T-helper 2 cell treated with Interferon-gamma antibody and Interleukin-4, amounts not matched to agents 5 μg/mL and 100 μg/mL, for 36 hours (primary cell): ENCODE measurements at regions not wholly inside any gene's neighbourhood (a gene's known extent, or its start where the extent isn't known, plus 50 kb on each side); places are given as distances from the start of the nearest gene placed in this dataset.

ENCODE experiments used
- DNase-seq: peaks from one replicate; pipeline ENCODE4 v3.0.0; 2021; ENCODE audit warnings: low spot score
- H3K27ac Mint-ChIP-seq: one replicate; pipeline ENCODE4 v1.8.0; 2021; ENCODE audit warnings: mild to moderate bottlenecking, mixed read lengths
- H3K27me3 Mint-ChIP-seq: one replicate; pipeline ENCODE4 v1.8.0; 2021; ENCODE audit warnings: low read depth, mixed read lengths
- H3K36me3 Mint-ChIP-seq: one replicate; pipeline ENCODE4 v1.8.0; 2021; ENCODE audit warnings: low read depth, mixed read lengths
- H3K4me1 Mint-ChIP-seq: one replicate; pipeline ENCODE4 v1.8.0; 2021; ENCODE audit warnings: low read depth, mixed read lengths
- H3K4me3 Mint-ChIP-seq: one replicate; pipeline ENCODE4 v1.8.0; 2022; ENCODE audit warnings: mild to moderate bottlenecking, moderate library complexity, mixed read lengths
- H3K9me3 Mint-ChIP-seq: one replicate; pipeline ENCODE4 v1.8.0; 2021; ENCODE audit warnings: mixed read lengths

DNA sequence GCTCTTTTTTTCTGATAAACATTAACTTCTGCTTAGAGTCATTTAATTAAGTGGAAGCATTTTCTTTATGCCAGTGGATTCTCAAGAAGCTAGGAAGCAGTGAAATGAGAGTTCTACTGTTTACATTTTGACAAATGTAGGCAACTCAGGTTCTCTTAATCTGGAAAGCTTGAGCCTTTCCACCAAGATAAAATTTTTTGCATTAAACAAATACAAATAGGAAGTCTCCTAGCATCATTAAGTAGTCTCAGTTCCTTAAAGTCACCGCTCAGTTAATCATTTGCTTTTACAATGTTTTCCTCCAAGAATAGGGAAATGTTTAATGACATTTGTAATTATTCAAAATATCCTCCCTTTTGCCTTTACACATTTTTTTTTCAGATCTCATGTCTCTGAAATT is 290.4 kb upstream of the PDE4D start:
- Mint-ChIP-seq H3K4me3 (no peak overlapping the region), H3K27ac (no peak overlapping the region), H3K36me3 (no peaks in the 10 kb centered on the region), H3K4me1 (no peaks in the 10 kb centered on the region), H3K9me3 (no peaks in the 10 kb centered on the region), H3K27me3 (no peaks in the 10 kb centered on the region)
- no peak for DNase-seq

DNA sequence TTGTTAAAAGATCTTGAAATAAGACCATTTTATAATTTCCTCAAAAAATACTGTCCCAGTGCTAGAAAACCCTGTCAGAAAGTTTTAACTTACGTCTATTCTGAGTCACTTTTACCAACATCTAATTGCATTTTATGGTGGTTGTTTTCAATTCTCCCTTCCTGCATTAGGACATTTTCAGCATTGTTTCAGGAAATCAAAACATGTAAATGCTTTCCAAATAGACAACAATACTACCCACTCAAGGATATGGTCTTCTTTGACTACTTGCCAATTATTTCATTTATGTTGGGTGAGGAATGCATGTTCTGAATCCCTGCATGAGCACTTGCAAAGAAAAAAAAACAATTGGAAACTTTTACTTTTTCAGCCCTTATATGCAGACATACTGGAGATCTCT is 284.6 kb upstream of the PDE4D start:
- H3K36me3 Mint-ChIP-seq = no peaks in the 10 kb centered on the region
- H3K9me3 Mint-ChIP-seq = no peaks in the 10 kb centered on the region
- no peak overlapping the region for H3K27ac Mint-ChIP-seq
- H3K4me1 Mint-ChIP-seq = no peaks in the 10 kb centered on the region
- no peaks in the 10 kb centered on the region for H3K27me3 Mint-ChIP-seq
- no peak overlapping the region for H3K4me3 Mint-ChIP-seq
- DNase-seq = no peak

DNA sequence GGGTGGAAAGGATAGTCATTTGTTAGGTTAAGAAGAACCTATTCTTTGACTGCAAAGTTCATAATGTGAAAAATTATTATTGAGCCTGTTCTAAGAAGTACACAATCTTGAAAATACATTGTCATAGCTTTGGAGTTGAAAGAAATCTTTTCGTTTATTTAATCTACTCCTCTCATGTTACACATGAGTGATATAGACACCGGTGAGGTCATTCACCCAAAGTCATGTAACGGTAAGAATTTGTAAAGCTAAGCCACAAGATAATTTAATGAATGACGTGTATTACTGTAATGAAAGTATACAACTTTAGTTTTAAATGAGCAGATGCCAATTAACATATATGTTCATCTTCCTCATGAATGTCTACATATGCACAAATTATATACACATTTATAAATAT is 284.1 kb upstream of the PDE4D start:
- Mint-ChIP-seq H3K4me3 (no peak overlapping the region), H3K27me3 (no peaks in the 10 kb centered on the region), H3K9me3 (no peaks in the 10 kb centered on the region), H3K4me1 (no peaks in the 10 kb centered on the region), H3K27ac (no peak overlapping the region), H3K36me3 (no peaks in the 10 kb centered on the region)
- DNase-seq = no peak

DNA sequence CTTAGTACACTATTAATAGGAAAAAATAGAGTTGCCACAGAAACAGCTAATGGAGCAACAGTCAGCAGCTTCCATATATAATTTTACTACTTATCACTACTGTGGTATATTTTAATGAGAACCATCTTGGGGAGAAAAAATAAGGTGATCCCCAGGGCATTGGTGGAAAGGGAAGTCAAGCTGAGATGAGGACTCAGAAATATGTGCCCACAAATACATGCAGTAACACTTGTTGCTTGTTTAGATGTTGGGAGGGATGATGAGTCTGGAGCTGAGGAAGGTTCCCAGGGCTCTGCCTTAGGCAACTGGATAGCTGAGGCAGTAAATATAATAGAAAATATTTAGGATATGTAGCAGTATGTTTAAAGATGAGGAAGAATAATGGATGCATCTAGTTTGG is 280.1 kb upstream of the PDE4D start:
- Mint-ChIP-seq H3K36me3 (no peaks in the 10 kb centered on the region), H3K27ac (no peak overlapping the region), H3K4me3 (no peak overlapping the region), H3K4me1 (no peaks in the 10 kb centered on the region), H3K9me3 (no peaks in the 10 kb centered on the region), H3K27me3 (no peaks in the 10 kb centered on the region)
- DNase-seq = no peak

DNA sequence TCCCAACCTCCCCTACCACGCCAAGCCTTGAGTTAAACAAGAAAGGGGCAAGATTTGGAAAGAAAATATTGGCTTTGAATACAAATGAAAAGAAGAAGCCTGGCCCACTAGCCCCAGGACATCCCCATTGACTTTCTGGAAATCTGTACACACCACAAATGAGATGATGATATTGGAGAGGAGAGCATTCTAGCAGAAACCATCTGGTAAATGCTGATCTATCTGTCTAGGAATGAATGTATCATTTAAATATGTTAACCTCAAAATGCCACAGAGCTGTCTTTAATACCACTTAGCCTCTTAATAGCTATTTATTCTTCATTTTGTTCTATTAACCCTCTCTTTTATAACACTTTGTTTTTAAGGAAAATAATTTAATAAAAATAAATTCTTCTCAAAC is 270.2 kb upstream of the PDE4D start:
- Mint-ChIP-seq H3K4me1 (no peaks in the 10 kb centered on the region), H3K4me3 (no peak overlapping the region), H3K9me3 (no peaks in the 10 kb centered on the region)

DNA sequence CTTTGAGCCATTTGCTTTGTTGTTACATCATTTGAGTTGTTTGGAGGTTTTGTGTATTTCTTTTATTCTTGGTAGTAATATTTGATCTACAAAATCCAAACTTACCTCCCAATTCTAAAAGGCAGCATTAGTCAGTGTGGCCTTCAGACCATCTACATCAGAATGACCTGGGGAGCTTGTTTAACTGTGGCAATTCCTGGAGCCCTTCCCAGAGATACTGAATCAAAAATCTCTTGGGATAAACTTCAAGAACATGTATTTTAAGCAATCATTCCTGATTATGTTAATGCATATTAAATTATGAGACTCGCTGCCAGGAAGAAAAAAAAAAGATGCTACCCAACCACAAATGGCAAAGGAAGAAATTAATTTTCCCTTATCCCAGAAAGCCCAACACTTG is 268.9 kb upstream of the PDE4D start:
- no peak overlapping the region for H3K4me3 Mint-ChIP-seq
- no peaks in the 10 kb centered on the region for H3K36me3 Mint-ChIP-seq
- H3K27ac Mint-ChIP-seq = no peak overlapping the region
- no peaks in the 10 kb centered on the region for H3K27me3 Mint-ChIP-seq
- H3K4me1 Mint-ChIP-seq = no peaks in the 10 kb centered on the region
- DNase-seq = no peak
- H3K9me3 Mint-ChIP-seq = no peaks in the 10 kb centered on the region

More for the DNA sequence above, 270.2 kb upstream of the PDE4D start:
- Mint-ChIP-seq H3K36me3 (no peaks in the 10 kb centered on the region), H3K27ac (no peak overlapping the region), H3K27me3 (no peaks in the 10 kb centered on the region)
- DNase-seq = no peak

DNA sequence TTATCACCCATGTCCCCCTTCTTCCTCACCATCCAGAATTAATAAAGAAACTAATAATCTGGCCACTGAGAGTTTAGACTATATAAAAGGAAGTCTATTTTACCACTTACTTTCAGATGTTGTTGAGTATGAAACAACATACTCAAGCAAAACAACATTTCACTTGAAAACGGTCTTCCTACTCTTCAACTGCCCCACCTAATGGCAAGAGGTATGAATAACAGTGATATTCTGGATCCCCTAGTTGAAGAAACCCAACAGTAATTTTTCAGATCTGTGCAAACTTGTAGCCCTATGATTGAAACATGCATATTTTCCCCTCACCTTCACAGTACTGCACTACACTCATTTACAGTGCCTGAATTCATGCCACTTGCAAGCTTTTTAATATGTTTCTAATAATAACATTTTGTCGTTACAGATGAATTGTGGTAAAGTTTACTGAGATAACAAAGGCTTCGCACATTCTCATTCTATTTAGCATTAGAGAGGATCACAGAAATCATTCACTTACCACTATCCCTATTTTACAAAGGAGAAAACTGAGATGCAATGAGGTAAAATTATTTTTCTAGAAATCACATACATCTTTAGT is 267.9 kb upstream of the PDE4D start:
- Mint-ChIP-seq H3K27me3 (no peaks in the 10 kb centered on the region), H3K4me1 (no peaks in the 10 kb centered on the region), H3K4me3 (no peak overlapping the region), H3K9me3 (no peaks in the 10 kb centered on the region), H3K27ac (no peak overlapping the region), H3K36me3 (no peaks in the 10 kb centered on the region)
- DNase-seq = no peak

DNA sequence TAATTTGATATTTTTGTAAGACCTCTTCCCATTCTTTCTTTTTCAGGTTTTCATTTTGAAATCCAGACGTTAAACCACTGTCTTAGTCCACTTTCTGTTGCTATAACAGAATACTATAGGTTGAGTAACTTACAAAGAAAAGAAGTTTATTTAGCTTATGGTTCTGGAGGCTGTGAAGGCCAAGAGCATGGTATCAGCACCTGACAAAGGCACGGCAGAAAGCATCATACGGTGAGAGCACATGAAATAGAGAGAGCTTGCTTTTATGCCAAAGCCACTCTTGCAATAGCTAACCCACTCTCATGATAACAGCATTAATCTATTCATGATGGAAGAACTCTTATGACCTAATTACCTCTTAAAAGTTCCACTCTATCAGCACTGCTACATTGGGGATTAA is 255.6 kb upstream of the PDE4D start:
- DNase-seq = no peak
- no peak overlapping the region for H3K27ac Mint-ChIP-seq
- no peaks in the 10 kb centered on the region for H3K36me3 Mint-ChIP-seq
- H3K27me3 Mint-ChIP-seq = no peaks in the 10 kb centered on the region
- H3K4me3 Mint-ChIP-seq = no peak overlapping the region
- H3K9me3 Mint-ChIP-seq = peaks cover 6% of the 10 kb centered on the region
- no peaks in the 10 kb centered on the region for H3K4me1 Mint-ChIP-seq

DNA sequence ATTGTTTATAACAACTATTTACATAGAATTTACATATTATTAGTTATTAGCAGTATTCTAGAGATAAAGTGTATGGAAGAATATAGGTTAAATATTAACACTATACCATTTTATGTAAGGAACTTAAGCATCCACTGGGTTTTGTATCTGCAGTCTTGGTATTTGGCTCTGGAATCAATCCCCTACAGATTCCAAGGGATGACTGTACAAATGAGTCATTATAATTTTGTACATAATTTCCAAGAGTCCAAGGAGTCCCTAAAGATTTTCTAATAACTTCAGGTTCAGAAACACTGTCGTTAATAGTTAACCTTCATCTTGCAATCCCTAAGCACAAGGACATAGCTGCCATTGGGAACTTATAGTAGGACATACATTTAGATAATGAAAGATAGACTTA is 254.8 kb upstream of the PDE4D start:
- Mint-ChIP-seq H3K36me3 (no peaks in the 10 kb centered on the region), H3K27ac (no peak overlapping the region)

DNA sequence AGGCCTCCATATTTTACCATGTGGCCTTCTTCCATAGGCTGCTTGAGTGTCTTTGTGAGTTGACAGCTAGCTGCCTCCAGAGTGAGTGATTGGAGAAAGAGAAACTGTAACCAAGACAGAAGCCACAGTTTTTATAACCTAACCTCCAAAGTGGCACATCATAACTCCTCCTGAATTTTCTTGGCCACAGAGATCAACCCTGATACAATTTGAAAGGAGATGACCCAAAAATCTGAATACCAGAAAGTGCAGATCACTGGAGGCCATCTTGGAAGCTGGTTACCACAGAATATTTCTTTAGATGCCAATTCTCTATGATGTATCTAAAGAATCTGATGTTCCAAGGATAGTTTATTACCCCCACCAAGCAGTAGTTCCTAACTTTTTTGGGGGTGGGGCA is 254.3 kb upstream of the PDE4D start:
- Mint-ChIP-seq H3K36me3 (no peaks in the 10 kb centered on the region), H3K27ac (no peak overlapping the region), H3K4me1 (no peaks in the 10 kb centered on the region), H3K9me3 (peaks cover 6% of the 10 kb centered on the region), H3K4me3 (no peak overlapping the region), H3K27me3 (no peaks in the 10 kb centered on the region)
- no peak for DNase-seq

More for the DNA sequence above, 254.8 kb upstream of the PDE4D start:
- Mint-ChIP-seq H3K9me3 (peaks cover 6% of the 10 kb centered on the region), H3K27me3 (no peaks in the 10 kb centered on the region), H3K4me3 (no peak overlapping the region), H3K4me1 (no peaks in the 10 kb centered on the region)
- no peak for DNase-seq

DNA sequence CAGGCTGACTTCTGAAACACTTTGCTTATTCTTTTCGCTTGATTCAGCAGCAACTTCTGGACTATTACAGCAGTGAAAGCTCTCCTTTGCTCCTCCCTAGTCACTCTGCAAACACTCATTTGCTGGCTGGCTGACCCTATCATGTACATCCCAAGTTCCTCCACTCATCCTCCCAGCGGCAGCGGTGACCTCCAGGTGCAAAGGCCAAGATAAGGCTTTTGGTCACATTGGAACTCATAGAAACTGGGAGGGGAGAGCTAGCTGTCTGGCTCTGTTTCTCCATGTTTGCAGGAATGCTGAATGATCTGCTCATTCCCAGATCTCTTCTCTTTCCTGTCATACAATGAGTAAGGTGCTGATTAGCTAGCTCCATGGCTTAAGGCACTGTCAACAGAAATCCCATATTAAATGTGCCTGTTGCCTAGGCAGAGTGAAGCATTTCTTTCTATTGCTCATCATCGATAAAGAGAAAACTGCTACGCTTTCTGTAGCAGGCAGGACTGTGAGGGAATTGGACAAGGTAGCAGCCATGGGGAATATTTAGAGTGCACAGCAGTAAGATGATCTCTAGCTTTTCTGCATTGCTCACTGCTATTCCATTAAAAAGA is 250.5 kb upstream of the PDE4D start:
- no peaks in the 10 kb centered on the region for H3K36me3 Mint-ChIP-seq
- H3K27ac Mint-ChIP-seq = no peak overlapping the region
- DNase-seq = no peak
- no peaks in the 10 kb centered on the region for H3K4me1 Mint-ChIP-seq
- no peak overlapping the region for H3K4me3 Mint-ChIP-seq
- no peaks in the 10 kb centered on the region for H3K27me3 Mint-ChIP-seq
- peaks cover 6% of the 10 kb centered on the region for H3K9me3 Mint-ChIP-seq

DNA sequence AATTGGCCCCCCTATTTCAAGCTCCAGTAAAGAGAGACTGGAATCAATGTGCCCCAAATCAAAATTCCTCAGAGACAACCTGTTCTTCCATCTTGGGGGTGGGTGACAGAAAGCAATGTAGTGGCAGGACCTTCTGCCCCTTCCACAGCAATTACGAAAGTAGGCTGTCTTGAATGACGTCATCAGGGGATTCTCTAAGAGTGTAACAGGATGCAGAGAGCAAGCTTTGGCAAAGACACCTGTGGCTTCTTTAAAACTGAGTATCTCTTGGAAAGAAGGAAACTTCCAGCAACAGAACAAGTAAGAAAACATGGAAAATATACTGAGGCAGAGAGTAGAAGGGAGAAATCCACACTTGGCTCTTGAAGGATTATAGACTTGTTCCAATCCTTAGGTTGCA is 247.6 kb upstream of the PDE4D start:
- no peak for DNase-seq
- Mint-ChIP-seq H3K36me3 (no peaks in the 10 kb centered on the region), H3K27ac (no peak overlapping the region), H3K4me3 (no peak overlapping the region), H3K9me3 (no peaks in the 10 kb centered on the region), H3K27me3 (no peaks in the 10 kb centered on the region), H3K4me1 (no peaks in the 10 kb centered on the region)

DNA sequence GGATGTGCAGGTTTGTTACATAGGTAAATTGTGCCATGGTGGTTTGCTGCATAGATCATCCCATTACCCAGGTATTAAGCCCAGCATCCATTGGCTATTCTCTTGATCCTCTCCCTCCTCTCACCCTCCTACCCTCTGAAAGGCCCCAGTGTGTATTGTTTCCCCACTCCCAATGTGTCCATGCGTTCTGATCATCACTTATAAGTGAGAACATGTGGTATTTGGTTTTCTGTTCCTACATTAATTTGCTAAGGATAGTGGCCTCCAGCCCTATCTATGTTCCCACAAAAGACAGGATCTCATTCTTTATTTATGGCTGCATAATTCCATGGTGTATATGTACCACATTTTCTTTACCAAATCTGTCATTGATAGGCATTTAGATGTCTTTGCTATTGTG is 243.3 kb upstream of the PDE4D start:
- Mint-ChIP-seq H3K27me3 (no peaks in the 10 kb centered on the region), H3K9me3 (no peaks in the 10 kb centered on the region)

DNA sequence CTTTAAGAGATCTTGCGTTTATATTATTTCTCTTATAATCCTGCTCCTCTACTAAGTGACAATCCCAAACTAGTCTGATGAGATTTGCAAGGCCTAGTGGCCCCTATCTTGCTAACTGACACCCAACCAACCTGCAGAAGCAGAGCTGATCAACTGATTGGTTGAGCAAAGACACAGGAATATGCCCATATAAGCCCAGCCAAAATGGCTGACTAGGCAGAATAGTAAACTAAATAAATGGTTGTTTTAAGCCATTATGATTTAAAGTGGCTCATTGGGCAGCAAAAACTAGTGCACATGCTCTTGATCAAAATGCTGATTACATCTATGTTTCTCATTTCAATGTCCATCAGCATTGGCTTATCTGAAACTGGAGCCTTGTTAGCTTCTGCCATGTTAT is 238.0 kb upstream of the PDE4D start:
- H3K4me3 Mint-ChIP-seq = no peak overlapping the region
- H3K4me1 Mint-ChIP-seq = no peaks in the 10 kb centered on the region
- H3K27ac Mint-ChIP-seq = no peak overlapping the region
- H3K27me3 Mint-ChIP-seq = no peaks in the 10 kb centered on the region
- no peaks in the 10 kb centered on the region for H3K36me3 Mint-ChIP-seq
- H3K9me3 Mint-ChIP-seq = no peaks in the 10 kb centered on the region
- DNase-seq = no peak

More for the DNA sequence above, 243.3 kb upstream of the PDE4D start:
- Mint-ChIP-seq H3K4me1 (no peaks in the 10 kb centered on the region), H3K4me3 (no peak overlapping the region), H3K27ac (no peak overlapping the region), H3K36me3 (no peaks in the 10 kb centered on the region)
- no peak for DNase-seq

DNA sequence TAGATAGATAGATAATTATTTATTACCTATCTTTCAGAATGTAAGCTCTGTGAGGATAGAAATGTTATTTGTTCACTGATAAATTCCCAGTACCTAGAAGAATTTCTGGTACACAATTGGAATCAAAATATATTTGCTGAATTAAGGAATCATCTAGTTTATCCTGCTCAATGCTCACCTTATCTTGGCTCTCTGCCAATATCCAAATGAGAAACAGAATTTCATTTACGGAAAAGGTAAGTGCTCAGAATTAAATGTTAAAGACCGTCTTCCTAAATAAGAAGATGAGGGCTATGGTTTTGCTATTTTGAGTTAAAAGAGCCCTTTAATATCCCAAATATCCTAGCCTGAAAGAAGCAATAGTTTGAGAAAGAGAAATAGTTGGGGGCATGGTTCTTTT is 232.1 kb upstream of the PDE4D start:
- H3K36me3 Mint-ChIP-seq = no peaks in the 10 kb centered on the region
- H3K27me3 Mint-ChIP-seq = no peaks in the 10 kb centered on the region
- H3K9me3 Mint-ChIP-seq = peaks cover 6% of the 10 kb centered on the region
- H3K27ac Mint-ChIP-seq = no peak overlapping the region
- H3K4me1 Mint-ChIP-seq = no peaks in the 10 kb centered on the region
- no peak for DNase-seq
- no peak overlapping the region for H3K4me3 Mint-ChIP-seq
